ENCODE measurements at regions not wholly inside any gene's neighbourhood (a gene's known extent, or its start where the extent isn't known, plus 50 kb on each side); places are given as distances from the start of the nearest gene placed in this dataset.

GRCh38 chr5:67262956-67263355 lies 66.4 kb upstream of the CD180 start:
- no peak for DNase-seq (ENCODE audit: low spot score)
- TF ChIP-seq CTCF (IDR thresholded peaks at IDR 0.05; ENCODE audit: extremely low read depth, missing control alignments), result no peak

GRCh38 chr5:67262206-67262605 lies 65.6 kb upstream of the CD180 start:
- DNase-seq (ENCODE audit: low spot score), result no peak

GRCh38 chr5:67259548-67260215 lies 63.1 kb upstream of the CD180 start:
- TF ChIP-seq CTCF (IDR thresholded peaks at IDR 0.05; ENCODE audit: extremely low read depth, missing control alignments), result no peak
- no peak for DNase-seq (ENCODE audit: low spot score)

More at GRCh38 chr5:67262206-67262605, 65.6 kb upstream of the CD180 start:
- no peak for TF ChIP-seq CTCF (IDR thresholded peaks at IDR 0.05; ENCODE audit: extremely low read depth, missing control alignments)

GRCh38 chr5:67257500-67257899 lies 60.9 kb upstream of the CD180 start:
- no peak for DNase-seq (ENCODE audit: low spot score)
- TF ChIP-seq CTCF (IDR thresholded peaks at IDR 0.05; ENCODE audit: extremely low read depth, missing control alignments), result no peak

- DNase-seq (ENCODE audit: low spot score), result no peak
- TF ChIP-seq CTCF (IDR thresholded peaks at IDR 0.05; ENCODE audit: extremely low read depth, missing control alignments), result no peak
These were observed 60.5 kb upstream of the CD180 start for GRCh38 chr5:67257077-67257476.

GRCh38 chr5:67255881-67256280 lies 59.3 kb upstream of the CD180 start:
- DNase-seq (ENCODE audit: low spot score), result no peak
- no peak for TF ChIP-seq CTCF (IDR thresholded peaks at IDR 0.05; ENCODE audit: extremely low read depth, missing control alignments)

GRCh38 chr5:67253911-67254310 lies 57.3 kb upstream of the CD180 start:
- TF ChIP-seq CTCF (IDR thresholded peaks at IDR 0.05; ENCODE audit: extremely low read depth, missing control alignments), result no peak
- no peak for DNase-seq (ENCODE audit: low spot score)

Data from GM20000 (cell line).